Spinal cord (tissue), 9 donors: ENCODE measurements at regions not wholly inside any gene's neighbourhood (a gene's known extent, or its start where the extent isn't known, plus 50 kb on each side); places are given as distances from the start of the nearest gene placed in this dataset.
"Not testable (repeated sequence)": the region's sequence is repeated elsewhere in the genome, so short reads cannot be mapped to it uniquely, and the experiment has no call there.

Experiments
- DNase-seq, 6 donors: peaks; one replicate each; pipeline versions ENCODE4 v3.0.0 to v3.0.0-alpha.2; 2013 to 2015; ENCODE audit warnings: low spot score in 6 of 6, low read depth in 4 of 6
- H3K27ac ChIP-seq: one replicate; pipeline ENCODE4 v1.5.1; 2013; ENCODE audit warnings: low read depth, low read length, control low read depth
- H3K27me3 ChIP-seq: one replicate; pipeline ENCODE4 v1.6.1; 2013; ENCODE audit warnings: low read length; ENCODE audit not compliant: control insufficient read depth, insufficient read depth
- H3K36me3 ChIP-seq: one replicate; pipeline ENCODE4 v1.6.1; 2013; ENCODE audit warnings: low read length; ENCODE audit not compliant: control insufficient read depth, insufficient read depth
- H3K4me1 ChIP-seq: one replicate; pipeline ENCODE4 v1.6.1; 2013; ENCODE audit warnings: low read length; ENCODE audit not compliant: control insufficient read depth, insufficient read depth
- H3K4me3 ChIP-seq: one replicate; pipeline ENCODE4 v1.5.1; 2013; ENCODE audit warnings: low read depth, low read length, control low read depth
- H3K9me3 ChIP-seq: one replicate; pipeline ENCODE4 v1.6.1; 2013; ENCODE audit warnings: low read length; ENCODE audit not compliant: control insufficient read depth, insufficient read depth
- WGBS: methylation state at CpG from one replicate; pipeline ENCODE4 v1.1.5; 2013; ENCODE audit warnings: missing lambda C conversion rate; ENCODE audit not compliant: insufficient coverage; 5-methylcytosine and 5-hydroxymethylcytosine counted together
- donor health status: healthy.

- peaks cover 12% of the 10 kb centered on the region for H3K4me1 ChIP-seq
- no peak overlapping the region for H3K27ac ChIP-seq
- no peaks in the 10 kb centered on the region for H3K36me3 ChIP-seq
- peak in 1 of 6 donors; percentile 34 for DNase-seq
- H3K4me3 ChIP-seq: no peak overlapping the region
- H3K27me3 ChIP-seq: no peaks in the 10 kb centered on the region
- H3K9me3 ChIP-seq: no peaks in the 10 kb centered on the region
- 86% methylated on average over 1 of the region's 1 CpG for WGBS
Observed at GRCh38 chr12:3416670-3417069, 74.3 kb upstream of the PRMT8 start.

- no peak overlapping the region for H3K27ac ChIP-seq
- no peak for DNase-seq
- WGBS: 39% methylated on average over 3 of the region's 3 CpGs
- no peaks in the 10 kb centered on the region for H3K9me3 ChIP-seq
- no peak overlapping the region for H3K4me3 ChIP-seq
- H3K36me3 ChIP-seq: no peaks in the 10 kb centered on the region
- no peaks in the 10 kb centered on the region for H3K27me3 ChIP-seq
- H3K4me1 ChIP-seq: peaks cover 15% of the 10 kb centered on the region
Observed at GRCh38 chr12:3417113-3417512, 73.9 kb upstream of the PRMT8 start.

DNA sequence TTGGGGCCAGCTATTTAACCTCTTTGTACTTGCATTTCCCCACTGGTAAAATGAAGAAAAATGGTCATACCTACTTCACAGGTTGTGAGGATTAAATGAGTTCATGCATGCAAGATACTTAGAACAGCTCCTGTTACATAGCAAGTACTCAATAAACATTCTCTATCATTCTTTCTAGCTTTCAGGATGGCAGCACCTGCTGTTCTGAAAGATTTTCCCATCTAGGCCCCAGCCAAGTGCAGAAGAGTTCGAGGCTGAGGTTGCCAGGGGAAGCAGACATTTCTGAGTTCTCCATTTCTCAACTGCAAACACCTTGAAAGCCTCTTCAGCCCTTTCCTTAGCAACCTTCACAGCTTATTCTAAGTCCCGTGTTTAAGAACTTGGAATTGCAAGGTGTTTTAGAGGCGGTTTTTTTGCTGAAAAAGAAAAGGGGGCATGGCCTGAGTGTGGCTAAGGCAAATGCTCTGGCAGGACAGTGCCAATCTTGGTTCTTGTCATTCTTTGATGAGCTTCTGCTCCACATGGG lies 73.0 kb upstream of the PRMT8 start:
- DNase-seq: no peak
- no peak overlapping the region for H3K4me3 ChIP-seq
- H3K9me3 ChIP-seq: no peaks in the 10 kb centered on the region
- H3K4me1 ChIP-seq: peaks cover 15% of the 10 kb centered on the region
- 67% methylated on average over 1 of the region's 3 CpGs for WGBS
- H3K27ac ChIP-seq: no peak overlapping the region
- H3K27me3 ChIP-seq: no peaks in the 10 kb centered on the region
- H3K36me3 ChIP-seq: no peaks in the 10 kb centered on the region

- no peaks in the 10 kb centered on the region for H3K9me3 ChIP-seq
- peak in 1 of 6 donors; percentile 4 for DNase-seq
- H3K27me3 ChIP-seq: no peaks in the 10 kb centered on the region
- no peak overlapping the region for H3K27ac ChIP-seq
- H3K4me1 ChIP-seq: peaks cover 15% of the 10 kb centered on the region
- H3K4me3 ChIP-seq: no peak overlapping the region
- no peaks in the 10 kb centered on the region for H3K36me3 ChIP-seq
- 78% methylated on average over 8 of the region's 12 CpGs for WGBS
Observed at GRCh38 chr12:3418609-3419390, 72.2 kb upstream of the PRMT8 start.

GRCh38 chr12:3419558-3419957 lies 71.4 kb upstream of the PRMT8 start:
- H3K4me3 ChIP-seq: no peak overlapping the region
- no peaks in the 10 kb centered on the region for H3K36me3 ChIP-seq
- no peak overlapping the region for H3K27ac ChIP-seq
- no peaks in the 10 kb centered on the region for H3K27me3 ChIP-seq
- H3K9me3 ChIP-seq: no peaks in the 10 kb centered on the region
- no peak for DNase-seq
- 82% methylated on average over 1 of the region's 3 CpGs for WGBS
- peaks cover 15% of the 10 kb centered on the region for H3K4me1 ChIP-seq

DNA sequence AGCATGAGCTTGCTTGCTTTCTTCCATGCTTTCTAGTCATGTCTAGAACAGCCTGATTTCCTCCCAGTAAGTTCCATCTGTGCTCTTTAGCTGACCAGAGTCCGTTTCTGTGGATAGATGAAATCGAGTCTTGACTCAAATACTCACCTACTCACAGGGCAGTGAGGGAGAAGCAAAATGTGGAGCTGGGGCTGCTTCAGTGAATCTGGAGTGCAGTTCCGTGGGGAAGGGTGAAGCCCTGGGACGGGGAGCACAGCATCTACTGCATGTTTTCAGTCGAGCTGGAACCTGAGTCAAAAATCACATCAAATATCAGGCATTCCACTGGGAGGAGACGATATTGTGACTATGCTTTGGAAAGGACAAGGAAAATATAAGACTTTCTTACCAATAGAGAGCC lies 70.3 kb upstream of the PRMT8 start:
- Histone ChIP-seq H3K27ac (no peak overlapping the region), H3K4me3 (no peak overlapping the region), H3K36me3 (no peaks in the 10 kb centered on the region), H3K4me1 (peaks cover 15% of the 10 kb centered on the region), H3K27me3 (no peaks in the 10 kb centered on the region), H3K9me3 (no peaks in the 10 kb centered on the region)
- no CpG with 5 or more reads among the region's 6 CpGs for WGBS
- DNase-seq: no peak

- WGBS: 36% methylated on average over 9 of the region's 13 CpGs
- peaks cover 15% of the 10 kb centered on the region for H3K4me1 ChIP-seq
- no peaks in the 10 kb centered on the region for H3K36me3 ChIP-seq
- H3K4me3 ChIP-seq: no peak overlapping the region
- H3K27ac ChIP-seq: no peak overlapping the region
- peak in 2 of 6 donors; percentile 18 to 51 for DNase-seq
- H3K9me3 ChIP-seq: no peaks in the 10 kb centered on the region
- no peaks in the 10 kb centered on the region for H3K27me3 ChIP-seq
Observed at GRCh38 chr12:3421191-3421978, 69.6 kb upstream of the PRMT8 start.

DNA sequence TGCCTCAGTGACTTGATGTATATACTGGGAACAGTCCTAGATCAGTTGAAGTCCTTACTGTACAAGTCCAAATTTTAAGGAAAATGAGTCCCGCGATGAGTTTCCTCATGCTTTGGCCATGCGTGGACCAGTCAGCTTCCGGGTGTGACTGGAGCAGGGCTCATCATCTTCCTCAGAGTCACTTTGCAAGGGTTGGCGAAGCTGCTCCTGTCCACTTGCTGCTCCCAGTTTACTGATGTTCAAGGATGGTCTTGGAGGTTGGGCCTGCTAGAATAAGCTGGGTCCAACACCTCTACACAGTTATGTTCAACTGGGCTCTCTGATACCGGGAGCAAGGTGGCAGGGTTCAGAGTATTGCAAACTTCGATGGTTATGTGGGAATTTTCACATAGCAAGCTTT lies 66.2 kb upstream of the PRMT8 start:
- H3K9me3 ChIP-seq, DNase-seq, H3K36me3 ChIP-seq, H3K27ac ChIP-seq, H3K27me3 ChIP-seq, H3K4me3 ChIP-seq: not testable (repeated sequence)
- WGBS: 80% methylated on average over 5 of the region's 7 CpGs
- peaks cover 15% of the 10 kb centered on the region for H3K4me1 ChIP-seq

DNA sequence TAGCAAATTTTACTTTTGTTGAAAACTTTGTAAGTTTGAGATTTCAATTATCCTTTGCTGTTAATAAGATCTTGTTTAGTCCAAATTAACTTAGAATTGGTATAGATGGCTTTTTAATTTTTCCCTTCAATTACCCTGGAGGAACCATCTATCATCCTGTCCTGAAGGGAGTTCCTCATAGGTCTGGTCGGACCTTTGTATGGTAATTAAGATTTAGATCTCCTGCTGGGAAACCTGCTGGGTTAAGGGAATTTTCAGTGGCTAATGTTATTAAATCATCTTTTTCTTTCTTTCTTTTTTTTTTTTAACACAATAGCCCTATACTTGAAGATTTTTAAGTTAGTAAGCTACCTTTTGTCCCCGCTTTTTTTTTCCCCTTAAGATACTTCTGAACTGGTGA lies 63.0 kb upstream of the PRMT8 start:
- H3K4me1 ChIP-seq: peaks cover 2% of the 10 kb centered on the region
- WGBS: no CpG with 5 or more reads among the region's 2 CpGs
- H3K27ac ChIP-seq: no peak overlapping the region
- no peaks in the 10 kb centered on the region for H3K9me3 ChIP-seq
- no peaks in the 10 kb centered on the region for H3K27me3 ChIP-seq
- no peaks in the 10 kb centered on the region for H3K36me3 ChIP-seq
- H3K4me3 ChIP-seq: no peak overlapping the region
- no peak for DNase-seq
